GM23338 (cell line): ENCODE measurements at regions not wholly inside any gene's neighbourhood (a gene's known extent, or its start where the extent isn't known, plus 50 kb on each side); places are given as distances from the start of the nearest gene placed in this dataset.

Source experiments
- ATAC-seq: fragments of 200-7000 bp; cut with Tn5 transposase; 3 replicates; pipeline ENCODE4 v1.9.1; 2020
- DNase-seq: peaks from one replicate; pipeline ENCODE4 v3.0.0-alpha.2; 2015; ENCODE audit warnings: low spot score
- H2AFZ ChIP-seq: fragments of 200-600 bp; sonication (generic); 2 replicates; pipeline ENCODE4 v1.8.0; 2016; ENCODE audit warnings: antibody characterized with exemption, mild to moderate bottlenecking, moderate library complexity
- H3F3A ChIP-seq: fragments of 200-600 bp; sonication (generic); replicated peaks from 2 replicates; pipeline ENCODE4 v1.8.0; 2017; ENCODE audit warnings: antibody characterized with exemption, mixed run types, low read depth
- H3K27ac ChIP-seq: fragments of 200-600 bp; sonication (generic); 2 replicates; pipeline ENCODE4 v1.6.1; 2016; ENCODE audit warnings: low read depth
- H3K27me3 ChIP-seq: fragments of 200-600 bp; sonication (generic); 2 replicates; pipeline ENCODE4 v1.8.0; 2016; ENCODE audit warnings: mild to moderate bottlenecking, mixed run types, moderate library complexity; ENCODE audit not compliant: insufficient read depth
- H3K36me3 ChIP-seq: fragments of 200-600 bp; sonication (generic); 2 replicates; pipeline ENCODE4 v1.8.0; 2016; ENCODE audit warnings: mild to moderate bottlenecking; ENCODE audit not compliant: insufficient read depth
- H3K4me1 ChIP-seq: fragments of 200-600 bp; sonication (generic); 2 replicates; pipeline ENCODE4 v1.8.0; 2016; ENCODE audit warnings: mild to moderate bottlenecking, moderate library complexity; ENCODE audit not compliant: insufficient read depth
- H3K4me2 ChIP-seq: fragments of 200-600 bp; sonication (generic); 2 replicates; pipeline ENCODE4 v1.7.1; 2017; ENCODE audit warnings: mixed run types
- H3K4me3 ChIP-seq: fragments of 200-600 bp; sonication (generic); 2 replicates; pipeline ENCODE4 v1.6.1; 2016; ENCODE audit warnings: mixed run types
- H3K79me2 ChIP-seq: fragments of 200-600 bp; sonication (generic); replicated peaks from 2 replicates; pipeline ENCODE4 v1.8.0; 2017; ENCODE audit warnings: mild to moderate bottlenecking; ENCODE audit not compliant: insufficient read depth
- H3K9me2 ChIP-seq: fragments of 200-600 bp; sonication (generic); 2 replicates; pipeline ENCODE4 v1.8.0; 2017; ENCODE audit not compliant: insufficient read depth
- H4K20me1 ChIP-seq: fragments of 200-600 bp; sonication (generic); replicated peaks from 2 replicates; pipeline ENCODE4 v1.8.0; 2017; ENCODE audit warnings: mild to moderate bottlenecking; ENCODE audit not compliant: insufficient read depth
- H3K27ac Mint-ChIP-seq: 2 replicates; pipeline ENCODE4 v1.8.0; 2020; ENCODE audit warnings: inconsistent platforms, mild to moderate bottlenecking, moderate library complexity, mixed read lengths
- H3K27me3 Mint-ChIP-seq: 3 replicates; pipeline ENCODE4 v1.8.0; 2022; ENCODE audit warnings: low read depth, mild to moderate bottlenecking, moderate library complexity, mixed read lengths, inconsistent platforms; ENCODE audit not compliant: insufficient read depth, poor library complexity
- H3K36me3 Mint-ChIP-seq: 3 replicates; pipeline ENCODE4 v1.8.0; 2021; ENCODE audit warnings: low read depth, mild to moderate bottlenecking, inconsistent platforms, moderate library complexity, mixed read lengths
- H3K4me1 Mint-ChIP-seq: 3 replicates; pipeline ENCODE4 v1.8.0; 2020; ENCODE audit warnings: mild to moderate bottlenecking, inconsistent platforms, mixed read lengths
- H3K4me3 Mint-ChIP-seq: 3 replicates; pipeline ENCODE4 v1.8.0; 2021; ENCODE audit warnings: moderate library complexity, mild to moderate bottlenecking, inconsistent platforms, mixed read lengths
- H3K9me3 Mint-ChIP-seq: 3 replicates; pipeline ENCODE4 v1.8.0; 2020; ENCODE audit warnings: moderate library complexity, mild to moderate bottlenecking, inconsistent platforms, mixed read lengths
- CTCF ChIP-seq, 2 experiments: fragments of 200-600 bp in 1 of 2; sonication (generic) in 1 of 2; conservative IDR thresholded peaks; 2 replicates each; pipeline versions ENCODE4 v1.5.1 to v1.6.1; 2016 to 2017; ENCODE audit warnings: antibody characterized with exemption in 2 of 2, low read depth in 2 of 2, mild to moderate bottlenecking in 2 of 2, moderate library complexity in 1 of 2
- EZH2 ChIP-seq: fragments of 200-600 bp; sonication (generic); IDR thresholded peaks from one replicate; pipeline ENCODE4 v1.8.0; 2017; ENCODE audit warnings: antibody characterized with exemption, mild to moderate bottlenecking, low read depth; ENCODE audit not compliant: unreplicated experiment
- EZH2phosphoT487 ChIP-seq: fragments of 200-600 bp; sonication (generic); IDR thresholded peaks from one replicate; pipeline ENCODE4 v1.8.1; 2018; ENCODE audit warnings: antibody characterized with exemption; ENCODE audit not compliant: unreplicated experiment
- JUNB ChIP-seq: IDR thresholded peaks from one replicate; pipeline ENCODE4 v1.6.1; 2016; ENCODE audit warnings: antibody characterized with exemption; ENCODE audit not compliant: unreplicated experiment
- NANOG ChIP-seq: IDR thresholded peaks from 2 replicates; pipeline ENCODE4 v1.6.1; 2016; ENCODE audit warnings: antibody characterized with exemption, borderline replicate concordance
- ZNF114 ChIP-seq: fragments of 250-450 bp; sonication (Bioruptor Pico); IDR thresholded peaks from 2 replicates; pipeline ENCODE4 v1.5.0; 2020; ENCODE audit warnings: mild to moderate bottlenecking, moderate library complexity
- ZNF331 ChIP-seq: fragments of 250-450 bp; sonication (Bioruptor Pico); IDR thresholded peaks from 2 replicates; pipeline ENCODE4 v1.5.0; 2020; ENCODE audit warnings: low read depth, mild to moderate bottlenecking, moderate library complexity
- TF ChIP-seq, protein P1 (sequence below): IDR thresholded peaks from 2 replicates; pipeline ENCODE4 v1.6.1; 2016; ENCODE audit warnings: antibody characterized with exemption
- TF ChIP-seq, protein P2 (sequence below): fragments of 250-450 bp; sonication (Bioruptor Pico); IDR thresholded peaks from 2 replicates; pipeline ENCODE4 v1.5.0; 2020; ENCODE audit warnings: mild to moderate bottlenecking, moderate library complexity

- no peak for TF ChIP-seq CTCF (conservative IDR thresholded peaks at IDR 0.05; ENCODE audit: low read depth in 2 of 2)
- TF ChIP-seq, protein P1, sequence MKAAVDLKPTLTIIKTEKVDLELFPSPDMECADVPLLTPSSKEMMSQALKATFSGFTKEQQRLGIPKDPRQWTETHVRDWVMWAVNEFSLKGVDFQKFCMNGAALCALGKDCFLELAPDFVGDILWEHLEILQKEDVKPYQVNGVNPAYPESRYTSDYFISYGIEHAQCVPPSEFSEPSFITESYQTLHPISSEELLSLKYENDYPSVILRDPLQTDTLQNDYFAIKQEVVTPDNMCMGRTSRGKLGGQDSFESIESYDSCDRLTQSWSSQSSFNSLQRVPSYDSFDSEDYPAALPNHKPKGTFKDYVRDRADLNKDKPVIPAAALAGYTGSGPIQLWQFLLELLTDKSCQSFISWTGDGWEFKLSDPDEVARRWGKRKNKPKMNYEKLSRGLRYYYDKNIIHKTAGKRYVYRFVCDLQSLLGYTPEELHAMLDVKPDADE = no peak
Observed at GRCh38 chr2:136251885-136252585, 134.1 kb upstream of the CXCR4 start (continued).

DNA sequence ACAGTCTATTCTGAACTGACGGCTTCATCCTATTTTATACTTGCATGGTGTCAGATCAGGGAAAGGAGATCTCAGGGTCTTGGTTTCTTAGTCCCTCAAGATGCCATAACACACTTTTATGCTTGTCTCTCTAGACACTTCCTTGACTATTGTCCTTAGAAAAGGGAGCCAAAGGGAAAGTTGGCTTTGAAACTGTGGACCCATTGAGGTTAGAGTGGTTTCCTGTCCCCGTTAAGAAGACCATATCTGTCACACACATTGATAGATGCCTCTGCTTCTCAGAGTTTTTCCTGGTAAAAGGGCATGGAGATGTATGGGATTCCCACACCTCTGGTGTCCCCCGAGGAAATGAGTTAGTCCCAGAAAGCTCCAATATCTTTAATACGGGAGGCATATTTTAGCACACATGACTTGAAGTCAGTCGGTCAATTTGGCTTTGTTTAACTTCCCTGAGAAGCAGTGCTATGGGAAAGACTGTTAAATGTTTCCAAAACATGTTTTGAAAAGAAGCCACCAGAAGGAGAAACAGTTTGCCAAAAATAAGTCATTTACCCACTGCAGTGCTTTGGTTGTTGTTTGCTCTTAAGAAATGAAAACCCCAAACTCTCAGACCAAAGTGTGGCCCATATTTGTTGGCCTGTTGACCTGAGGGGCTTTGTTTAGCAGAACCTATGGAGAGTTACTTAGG lies 133.4 kb upstream of the CXCR4 start:
- H4K20me1 ChIP-seq = no peaks in the 10 kb centered on the region
- H3F3A ChIP-seq = no peaks in the 10 kb centered on the region
- Mint-ChIP-seq H3K27ac (no peak overlapping the region), H3K4me1 (peaks cover 2% of the 10 kb centered on the region; the same call in 1 of the 3 replicates), H3K4me3 (no peak overlapping the region), H3K27me3 (peaks cover 7% of the 10 kb centered on the region), H3K9me3 (no peaks in the 10 kb centered on the region; the same call in 2 of the 3 replicates), H3K36me3 (no peaks in the 10 kb centered on the region)
- no peaks in the 10 kb centered on the region for H3K36me3 ChIP-seq
- H3K4me1 ChIP-seq = 0 out of 2 replicates have a peak, but pooled peaks cover 2% of the 10 kb centered on the region
- ATAC-seq = no peak
- H3K4me2 ChIP-seq = no peak overlapping the region
- no peak overlapping the region for H3K4me3 ChIP-seq
- no peak for DNase-seq
- no peak overlapping the region; the same call in 1 of the 2 replicates for H2AFZ ChIP-seq
- H3K27ac ChIP-seq = no peak overlapping the region
- H3K27me3 ChIP-seq = no peaks in the 10 kb centered on the region
- no peaks in the 10 kb centered on the region for H3K79me2 ChIP-seq
- H3K9me2 ChIP-seq = peaks cover 9% of the 10 kb centered on the region; the same call in 1 of the 2 replicates
- TF ChIP-seq NANOG (no peak), EZH2phosphoT487 (no peak), EZH2 (no peak), CTCF (conservative IDR thresholded peaks at IDR 0.05; ENCODE audit: low read depth in 2 of 2) (no peak), ZNF114 (no peak), ZNF331 (CRISPR knock-in tag) (no peak), JUNB (no peak)
- TF ChIP-seq, protein P1 = no peak
- TF ChIP-seq, protein P2, sequence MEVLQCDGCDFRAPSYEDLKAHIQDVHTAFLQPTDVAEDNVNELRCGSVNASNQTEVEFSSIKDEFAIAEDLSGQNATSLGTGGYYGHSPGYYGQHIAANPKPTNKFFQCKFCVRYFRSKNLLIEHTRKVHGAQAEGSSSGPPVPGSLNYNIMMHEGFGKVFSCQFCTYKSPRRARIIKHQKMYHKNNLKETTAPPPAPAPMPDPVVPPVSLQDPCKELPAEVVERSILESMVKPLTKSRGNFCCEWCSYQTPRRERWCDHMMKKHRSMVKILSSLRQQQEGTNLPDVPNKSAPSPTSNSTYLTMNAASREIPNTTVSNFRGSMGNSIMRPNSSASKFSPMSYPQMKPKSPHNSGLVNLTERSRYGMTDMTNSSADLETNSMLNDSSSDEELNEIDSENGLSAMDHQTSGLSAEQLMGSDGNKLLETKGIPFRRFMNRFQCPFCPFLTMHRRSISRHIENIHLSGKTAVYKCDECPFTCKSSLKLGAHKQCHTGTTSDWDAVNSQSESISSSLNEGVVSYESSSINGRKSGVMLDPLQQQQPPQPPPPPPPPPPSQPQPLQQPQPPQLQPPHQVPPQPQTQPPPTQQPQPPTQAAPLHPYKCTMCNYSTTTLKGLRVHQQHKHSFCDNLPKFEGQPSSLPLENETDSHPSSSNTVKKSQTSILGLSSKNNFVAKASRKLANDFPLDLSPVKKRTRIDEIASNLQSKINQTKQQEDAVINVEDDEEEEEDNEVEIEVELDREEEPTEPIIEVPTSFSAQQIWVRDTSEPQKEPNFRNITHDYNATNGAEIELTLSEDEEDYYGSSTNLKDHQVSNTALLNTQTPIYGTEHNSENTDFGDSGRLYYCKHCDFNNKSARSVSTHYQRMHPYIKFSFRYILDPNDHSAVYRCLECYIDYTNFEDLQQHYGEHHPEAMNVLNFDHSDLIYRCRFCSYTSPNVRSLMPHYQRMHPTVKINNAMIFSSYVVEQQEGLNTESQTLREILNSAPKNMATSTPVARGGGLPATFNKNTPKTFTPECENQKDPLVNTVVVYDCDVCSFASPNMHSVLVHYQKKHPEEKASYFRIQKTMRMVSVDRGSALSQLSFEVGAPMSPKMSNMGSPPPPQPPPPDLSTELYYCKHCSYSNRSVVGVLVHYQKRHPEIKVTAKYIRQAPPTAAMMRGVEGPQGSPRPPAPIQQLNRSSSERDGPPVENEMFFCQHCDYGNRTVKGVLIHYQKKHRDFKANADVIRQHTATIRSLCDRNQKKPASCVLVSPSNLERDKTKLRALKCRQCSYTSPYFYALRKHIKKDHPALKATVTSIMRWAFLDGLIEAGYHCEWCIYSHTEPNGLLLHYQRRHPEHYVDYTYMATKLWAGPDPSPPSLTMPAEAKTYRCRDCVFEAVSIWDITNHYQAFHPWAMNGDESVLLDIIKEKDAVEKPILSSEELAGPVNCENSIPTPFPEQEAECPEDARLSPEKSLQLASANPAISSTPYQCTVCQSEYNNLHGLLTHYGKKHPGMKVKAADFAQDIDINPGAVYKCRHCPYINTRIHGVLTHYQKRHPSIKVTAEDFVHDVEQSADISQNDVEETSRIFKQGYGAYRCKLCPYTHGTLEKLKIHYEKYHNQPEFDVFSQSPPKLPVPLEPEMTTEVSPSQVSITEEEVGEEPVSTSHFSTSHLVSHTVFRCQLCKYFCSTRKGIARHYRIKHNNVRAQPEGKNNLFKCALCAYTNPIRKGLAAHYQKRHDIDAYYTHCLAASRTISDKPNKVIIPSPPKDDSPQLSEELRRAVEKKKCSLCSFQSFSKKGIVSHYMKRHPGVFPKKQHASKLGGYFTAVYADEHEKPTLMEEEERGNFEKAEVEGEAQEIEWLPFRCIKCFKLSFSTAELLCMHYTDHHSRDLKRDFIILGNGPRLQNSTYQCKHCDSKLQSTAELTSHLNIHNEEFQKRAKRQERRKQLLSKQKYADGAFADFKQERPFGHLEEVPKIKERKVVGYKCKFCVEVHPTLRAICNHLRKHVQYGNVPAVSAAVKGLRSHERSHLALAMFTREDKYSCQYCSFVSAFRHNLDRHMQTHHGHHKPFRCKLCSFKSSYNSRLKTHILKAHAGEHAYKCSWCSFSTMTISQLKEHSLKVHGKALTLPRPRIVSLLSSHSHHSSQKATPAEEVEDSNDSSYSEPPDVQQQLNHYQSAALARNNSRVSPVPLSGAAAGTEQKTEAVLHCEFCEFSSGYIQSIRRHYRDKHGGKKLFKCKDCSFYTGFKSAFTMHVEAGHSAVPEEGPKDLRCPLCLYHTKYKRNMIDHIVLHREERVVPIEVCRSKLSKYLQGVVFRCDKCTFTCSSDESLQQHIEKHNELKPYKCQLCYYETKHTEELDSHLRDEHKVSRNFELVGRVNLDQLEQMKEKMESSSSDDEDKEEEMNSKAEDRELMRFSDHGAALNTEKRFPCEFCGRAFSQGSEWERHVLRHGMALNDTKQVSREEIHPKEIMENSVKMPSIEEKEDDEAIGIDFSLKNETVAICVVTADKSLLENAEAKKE (CRISPR knock-in tag) = no peak
